HG03025 (cell line): ENCODE measurements at regions not wholly inside any gene's neighbourhood (a gene's known extent, or its start where the extent isn't known, plus 50 kb on each side); places are given as distances from the start of the nearest gene placed in this dataset.
"Not testable (repeated sequence)": the region's sequence is repeated elsewhere in the genome, so short reads cannot be mapped to it uniquely, and the experiment has no call there.

ENCODE experiments used
- ATAC-seq: cut with Tn5 transposase; IDR thresholded peaks from one replicate; pipeline ENCODE4 v1.9.1; 2021; ENCODE audit warnings: mild to moderate bottlenecking, moderate library complexity; ENCODE audit not compliant: unreplicated experiment, low FRiP score

- no peak for ATAC-seq
Observed at GRCh38 chrX:94560930-94561329, 886.9 kb downstream of the FAM133A start.

- no peak for ATAC-seq
Observed at GRCh38 chrX:94576367-94577004, 902.5 kb downstream of the FAM133A start.

- ATAC-seq: no peak
Observed at GRCh38 chrX:94600077-94600476, 926.1 kb downstream of the FAM133A start.

GRCh38 chrX:94612140-94612539 lies 938.1 kb downstream of the FAM133A start:
- ATAC-seq: no peak

- no peak for ATAC-seq
Observed at GRCh38 chrX:94633237-94633636, 959.2 kb downstream of the FAM133A start.

- ATAC-seq: no peak
Observed at GRCh38 chrX:94635003-94635402, 961.0 kb downstream of the FAM133A start.

- no peak for ATAC-seq
Observed at GRCh38 chrX:94645726-94646125, 971.7 kb downstream of the FAM133A start.

GRCh38 chrX:94655180-94655579 lies 981.2 kb downstream of the FAM133A start:
- no peak for ATAC-seq

GRCh38 chrX:94662689-94663088 lies 988.7 kb downstream of the FAM133A start:
- no peak for ATAC-seq

GRCh38 chrX:94676285-94676684 lies 1002.3 kb downstream of the FAM133A start:
- no peak for ATAC-seq

- no peak for ATAC-seq
Observed at GRCh38 chrX:94686071-94686470, 1012.1 kb downstream of the FAM133A start.

- ATAC-seq: no peak
Observed at GRCh38 chrX:94695910-94696309, 1021.9 kb downstream of the FAM133A start.

GRCh38 chrX:94704348-94705256 lies 1030.6 kb downstream of the FAM133A start:
- ATAC-seq: not testable (repeated sequence)

- ATAC-seq: no peak
Observed at GRCh38 chrX:94721386-94721785, 1047.4 kb downstream of the FAM133A start.

- ATAC-seq: no peak
Observed at GRCh38 chrX:94722578-94722977, 1048.6 kb downstream of the FAM133A start.

- no peak for ATAC-seq
Observed at GRCh38 chrX:94742772-94743171, 1068.8 kb downstream of the FAM133A start.

GRCh38 chrX:94743478-94743877 lies 1069.5 kb downstream of the FAM133A start:
- ATAC-seq: no peak

- no peak for ATAC-seq
Observed at GRCh38 chrX:94744786-94745185, 1070.8 kb downstream of the FAM133A start.

- ATAC-seq: no peak
Observed at GRCh38 chrX:94751611-94752010, 1077.6 kb downstream of the FAM133A start.

GRCh38 chrX:94752434-94753169 lies 1078.6 kb downstream of the FAM133A start:
- ATAC-seq: no peak

GRCh38 chrX:94758130-94758529 lies 1084.1 kb downstream of the FAM133A start:
- ATAC-seq: no peak
